NCI-H526 treated with DMSO at 0.1 percent for 48 hours (cell line): ENCODE measurements at regions not wholly inside any gene's neighbourhood (a gene's known extent, or its start where the extent isn't known, plus 50 kb on each side); places are given as distances from the start of the nearest gene placed in this dataset.

Source experiments
- DNase-seq: peaks from one replicate; lab custom pipeline; 2025; lab: John Stamatoyannopoulos, UW

GRCh38 chr10:21092683-21093524, 195.8 kb upstream of the NEBL start:
- no peak for DNase-seq

DNA sequence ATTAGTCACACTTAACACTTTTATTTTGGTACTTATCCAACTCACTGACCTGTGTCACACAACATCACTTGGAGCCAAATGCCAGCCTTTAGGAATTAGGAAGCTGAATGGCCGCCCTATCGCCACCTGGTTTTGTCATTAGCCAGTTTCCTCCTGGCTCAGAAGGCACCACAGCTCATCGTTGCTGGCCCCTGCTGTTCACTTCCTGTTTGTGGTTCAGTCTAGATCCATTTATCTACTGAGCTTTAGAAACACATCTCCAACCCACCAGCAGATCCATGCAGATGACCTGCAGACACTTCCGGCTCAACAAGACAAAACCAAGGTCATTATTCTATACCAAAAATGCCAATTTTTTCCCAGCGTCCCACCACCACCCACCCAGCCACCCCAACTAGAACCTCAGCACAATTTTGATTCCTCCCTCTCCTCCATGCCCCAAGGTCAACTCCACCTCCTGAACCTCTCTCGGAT, 193.5 kb upstream of the NEBL start:
- no peak for DNase-seq

GRCh38 chr10:21087476-21087875, 190.4 kb upstream of the NEBL start:
- no peak for DNase-seq

DNA sequence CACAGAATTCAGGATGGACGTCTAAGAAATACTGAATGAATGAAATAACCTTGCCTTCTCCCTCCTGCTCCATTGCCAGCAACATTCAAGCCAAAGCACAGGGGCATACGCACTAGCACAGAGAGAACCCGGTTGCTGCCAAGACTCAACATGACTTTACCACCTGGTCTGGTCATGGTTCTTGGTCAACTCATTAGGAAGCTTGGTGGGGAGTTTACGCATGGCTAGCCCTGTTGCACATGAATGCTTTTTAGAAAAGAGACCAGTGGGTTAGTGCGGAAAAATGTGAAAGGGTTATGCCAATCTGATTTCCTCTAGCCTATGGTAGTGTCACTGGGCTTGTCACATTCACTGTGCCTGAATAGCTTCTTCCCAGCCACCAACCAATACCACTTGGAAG, 187.6 kb upstream of the NEBL start:
- no peak for DNase-seq

GRCh38 chr10:21083861-21084260, 186.8 kb upstream of the NEBL start:
- DNase-seq = no peak

- DNase-seq = no peak
Measured at GRCh38 chr10:21082206-21082605, 185.1 kb upstream of the NEBL start.

GRCh38 chr10:21080261-21080660, 183.2 kb upstream of the NEBL start:
- DNase-seq = no peak

DNA sequence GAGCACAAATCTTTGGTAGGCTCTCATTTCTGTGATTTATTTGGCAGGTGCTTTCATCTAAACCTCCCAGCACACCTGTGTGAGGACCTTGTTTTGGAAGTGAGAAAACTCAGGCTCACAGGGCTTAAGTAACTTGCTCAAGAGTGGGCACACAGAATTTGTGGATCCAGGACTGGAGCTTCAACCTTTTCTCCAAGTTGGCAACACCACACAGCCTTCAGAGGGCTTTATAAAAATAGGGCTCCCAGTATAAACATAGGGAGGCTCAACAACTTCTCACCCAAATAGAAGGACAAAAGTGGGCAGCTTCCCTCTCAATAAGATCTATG, 182.2 kb upstream of the NEBL start:
- DNase-seq = no peak

- peak; percentile 6 for DNase-seq
Measured at GRCh38 chr10:21078410-21079329, 181.6 kb upstream of the NEBL start.

GRCh38 chr10:21077681-21078080, 180.6 kb upstream of the NEBL start:
- DNase-seq = no peak

DNA sequence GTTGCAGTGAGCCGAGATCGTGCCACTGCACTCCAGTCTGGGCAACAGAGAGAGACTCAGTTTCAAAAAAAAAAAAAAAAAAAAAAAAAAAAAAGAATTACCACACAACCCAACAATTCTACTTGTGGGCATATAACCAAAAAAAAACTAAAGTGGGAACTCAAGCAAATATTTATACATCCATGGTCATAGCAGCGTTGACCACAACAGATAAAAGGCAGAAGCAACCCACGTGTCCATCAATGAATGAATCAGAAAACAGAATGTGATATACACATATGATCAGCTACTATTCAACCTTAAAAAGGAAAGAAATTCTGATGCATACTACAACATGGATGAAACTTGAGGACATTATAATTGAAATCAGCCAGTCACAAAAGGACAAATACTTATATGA, 179.3 kb upstream of the NEBL start:
- no peak for DNase-seq

- no peak for DNase-seq
Measured at GRCh38 chr10:21075880-21076279, 178.8 kb upstream of the NEBL start.

DNA sequence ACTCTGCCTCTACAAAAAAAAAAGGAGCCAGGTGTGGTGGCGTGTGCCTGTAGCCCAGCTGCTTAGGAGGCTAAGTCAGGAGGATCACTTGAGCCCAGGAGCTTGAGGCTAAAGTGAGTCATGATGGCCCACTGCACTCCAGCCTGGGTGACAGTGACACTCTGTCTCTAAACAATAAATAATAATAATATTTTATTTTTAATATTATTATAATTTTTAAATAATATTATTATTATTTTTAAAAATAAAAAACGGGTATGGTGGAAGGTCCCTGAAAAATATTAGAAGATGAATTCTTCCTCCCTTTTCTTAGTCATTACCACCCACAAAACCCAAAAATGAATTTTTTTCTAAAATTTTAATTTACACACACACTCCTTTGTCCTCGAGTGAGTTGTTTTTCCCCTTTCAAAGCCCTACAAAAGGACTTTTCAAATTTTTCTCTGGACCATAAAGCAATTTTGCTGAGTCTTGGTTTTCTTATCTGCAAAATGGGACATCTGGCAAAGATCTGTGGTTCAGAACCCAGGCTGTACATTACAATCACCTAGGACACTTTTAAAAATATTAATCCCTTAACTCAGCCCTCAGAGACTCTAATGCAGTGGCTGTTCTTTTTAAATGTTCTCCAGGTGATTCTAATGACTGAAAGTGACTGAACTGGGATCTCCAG, 174.0 kb upstream of the NEBL start:
- no peak for DNase-seq

- peak; percentile 31 for DNase-seq
Measured at GRCh38 chr10:21069929-21070700, 173.0 kb upstream of the NEBL start.

GRCh38 chr10:21069278-21069677, 172.2 kb upstream of the NEBL start:
- no peak for DNase-seq

DNA sequence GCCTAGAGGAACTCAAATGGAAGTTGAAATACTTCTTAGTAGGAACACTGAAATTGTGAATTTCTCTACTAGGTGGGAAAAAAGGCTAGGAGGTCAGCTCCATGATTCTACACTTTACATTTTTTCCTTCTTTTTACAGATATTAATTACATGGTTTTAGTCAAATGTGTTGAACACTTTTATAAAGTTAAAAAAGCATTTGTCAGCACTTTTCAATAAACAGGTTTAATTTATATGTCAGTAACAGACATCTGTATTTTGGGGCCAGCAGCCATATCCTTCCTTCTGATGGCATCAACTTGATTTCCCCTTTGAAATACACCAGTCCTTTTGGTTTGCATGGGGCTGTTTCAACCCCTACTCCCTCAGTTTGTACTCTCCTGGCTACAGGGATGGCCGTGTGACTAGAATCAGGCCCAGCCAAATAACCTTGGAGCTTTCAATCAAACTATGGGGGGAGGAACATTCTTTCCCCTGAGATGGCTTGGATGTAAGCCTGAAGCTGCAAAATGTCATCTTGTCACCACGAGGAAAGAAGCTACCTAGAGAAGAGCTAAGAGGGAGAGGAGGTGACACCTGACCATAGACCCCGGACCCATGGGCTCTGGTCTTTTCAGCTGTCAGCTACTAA, 171.0 kb upstream of the NEBL start:
- DNase-seq = no peak

DNA sequence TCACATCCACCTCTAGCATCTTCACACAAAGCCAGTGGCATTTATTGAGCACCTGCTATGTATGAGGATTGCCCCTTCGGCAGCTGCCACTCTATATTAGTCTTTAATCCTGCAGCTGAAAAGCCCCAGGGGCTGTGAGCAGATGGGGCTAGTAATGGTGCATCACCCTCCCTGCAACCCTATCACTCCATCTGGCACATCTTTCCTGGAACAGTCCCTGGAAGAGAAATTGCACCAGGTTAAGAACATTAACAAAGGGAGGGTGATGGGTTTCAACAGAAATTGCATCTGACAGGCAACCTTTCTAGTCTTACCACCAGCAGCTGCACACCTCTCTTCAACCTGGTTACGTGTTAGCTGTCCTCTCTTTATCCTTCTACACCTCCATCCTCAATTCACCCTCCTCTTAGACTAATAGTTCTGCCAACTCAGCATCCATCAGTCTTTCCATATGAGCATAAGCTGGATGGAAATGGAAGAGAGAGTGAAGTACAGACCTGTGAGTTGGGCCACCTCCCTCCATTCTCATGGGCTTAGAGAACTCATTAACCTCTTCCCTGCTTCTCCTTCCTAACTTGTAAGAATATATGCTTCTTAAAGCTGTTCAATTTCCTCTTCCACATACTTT, 168.6 kb upstream of the NEBL start:
- DNase-seq = no peak

GRCh38 chr10:21061982-21062381, 164.9 kb upstream of the NEBL start:
- DNase-seq = no peak

- no peak for DNase-seq
Measured at GRCh38 chr10:21061184-21061583, 164.1 kb upstream of the NEBL start.

GRCh38 chr10:21060626-21061025, 163.5 kb upstream of the NEBL start:
- DNase-seq = no peak

GRCh38 chr10:21057989-21058388, 160.9 kb upstream of the NEBL start:
- no peak for DNase-seq
